ENCODE measurements at regions not wholly inside any gene's neighbourhood (a gene's known extent, or its start where the extent isn't known, plus 50 kb on each side); places are given as distances from the start of the nearest gene placed in this dataset.
A peak's percentile ranks its signal among the peaks of the same experiment; 100 is the strongest.
"Not testable (repeated sequence)": the region's sequence is repeated elsewhere in the genome, so short reads cannot be mapped to it uniquely, and the experiment has no call there.

- no peak for DNase-seq
Measured at GRCh38 chr6:146908786-146909185, 295.4 kb upstream of the STXBP5 start.

DNA sequence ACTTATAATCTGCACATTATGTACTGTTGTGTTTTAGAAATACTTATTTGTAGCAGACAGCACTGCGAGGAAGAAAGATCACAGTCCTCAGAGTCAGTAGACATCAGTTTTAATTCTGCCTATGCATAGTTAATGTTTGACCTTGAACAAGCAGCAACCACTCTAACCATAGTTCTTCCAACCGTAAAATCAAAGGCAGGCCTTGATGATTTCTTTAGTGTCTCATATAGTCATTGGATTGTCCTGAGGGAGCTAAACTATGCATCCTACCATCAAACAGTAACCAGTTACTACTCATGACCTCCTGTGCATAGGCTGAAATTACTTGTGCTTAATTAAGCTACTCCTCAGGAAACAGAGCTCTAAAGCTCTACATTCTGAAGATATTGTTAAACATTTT lies 294.8 kb upstream of the STXBP5 start:
- no peak for DNase-seq

GRCh38 chr6:146909886-146910285 lies 294.3 kb upstream of the STXBP5 start:
- DNase-seq: no peak

- no peak for DNase-seq
Measured at GRCh38 chr6:146910611-146911010, 293.6 kb upstream of the STXBP5 start.

- DNase-seq: no peak
Measured at GRCh38 chr6:146911635-146912215, 292.5 kb upstream of the STXBP5 start.

DNA sequence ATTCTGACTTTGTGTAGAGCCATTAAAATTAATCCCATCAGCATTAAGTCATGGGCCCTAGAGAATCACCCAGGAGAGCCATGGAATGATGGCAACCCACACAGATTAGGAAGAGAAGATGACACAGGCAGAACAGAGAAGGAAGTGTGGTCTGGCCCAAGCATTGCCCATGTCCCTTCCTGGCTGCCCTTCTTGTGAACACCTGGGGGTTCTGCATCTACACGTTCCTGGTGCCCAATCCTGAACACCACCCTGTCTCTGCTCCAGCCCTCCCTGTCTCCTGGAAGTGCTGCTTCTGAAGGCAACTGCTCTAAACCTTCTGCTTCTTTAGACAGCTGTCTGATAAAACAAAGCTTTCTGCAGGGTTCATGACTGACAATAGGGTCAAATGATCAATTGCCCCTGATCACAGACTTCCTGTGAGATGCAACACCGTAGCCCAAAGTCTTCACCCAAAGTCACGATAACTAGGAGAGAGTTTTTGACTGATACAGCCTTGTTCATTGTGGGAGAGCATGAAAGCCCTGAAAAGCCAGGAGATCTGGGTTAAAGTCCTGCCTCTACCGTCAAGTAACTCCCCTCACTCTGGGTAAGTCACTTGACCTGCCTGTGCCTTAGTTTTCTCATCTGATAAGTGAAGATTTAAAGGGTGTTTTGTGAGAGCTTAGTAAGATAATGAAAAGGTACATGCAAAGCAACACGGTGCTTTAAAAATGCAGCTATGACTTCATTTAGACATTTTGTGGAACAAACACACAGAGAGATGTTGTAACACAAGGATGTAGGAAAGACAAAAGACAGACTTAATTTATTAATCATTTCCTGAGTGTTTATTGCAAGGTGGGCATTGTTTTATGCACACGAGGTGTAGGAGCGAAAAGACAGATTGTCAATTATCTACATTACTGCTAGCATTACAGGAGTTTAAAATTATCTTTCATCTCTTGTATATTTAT lies 291.2 kb upstream of the STXBP5 start:
- DNase-seq: no peak

- peak; percentile 32 for DNase-seq
Measured at GRCh38 chr6:146913842-146914488, 290.3 kb upstream of the STXBP5 start.

GRCh38 chr6:146914489-146915483 lies 289.4 kb upstream of the STXBP5 start:
- no peak for DNase-seq

DNA sequence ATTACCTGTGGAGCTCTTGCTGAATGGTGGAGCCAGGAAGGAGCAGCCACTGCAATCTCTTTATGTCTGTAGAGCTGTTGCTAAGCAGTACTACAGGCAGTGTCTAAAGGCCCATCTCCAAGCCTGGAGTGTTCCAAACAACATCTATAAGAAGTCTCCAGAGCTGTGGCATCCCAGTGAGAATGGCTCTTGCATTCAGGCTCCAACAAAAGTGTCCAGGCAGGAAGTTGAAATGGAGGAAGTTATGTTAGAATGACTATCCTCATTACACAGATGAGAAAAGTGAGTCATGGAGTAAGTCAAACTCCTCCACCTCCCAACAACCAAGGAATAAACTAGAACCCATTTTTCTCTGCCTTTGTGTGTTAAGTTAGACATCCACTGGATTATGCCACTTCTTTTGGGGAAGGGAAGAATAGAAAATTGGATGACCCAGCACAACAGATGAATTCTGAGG lies 288.5 kb upstream of the STXBP5 start:
- DNase-seq: no peak

DNA sequence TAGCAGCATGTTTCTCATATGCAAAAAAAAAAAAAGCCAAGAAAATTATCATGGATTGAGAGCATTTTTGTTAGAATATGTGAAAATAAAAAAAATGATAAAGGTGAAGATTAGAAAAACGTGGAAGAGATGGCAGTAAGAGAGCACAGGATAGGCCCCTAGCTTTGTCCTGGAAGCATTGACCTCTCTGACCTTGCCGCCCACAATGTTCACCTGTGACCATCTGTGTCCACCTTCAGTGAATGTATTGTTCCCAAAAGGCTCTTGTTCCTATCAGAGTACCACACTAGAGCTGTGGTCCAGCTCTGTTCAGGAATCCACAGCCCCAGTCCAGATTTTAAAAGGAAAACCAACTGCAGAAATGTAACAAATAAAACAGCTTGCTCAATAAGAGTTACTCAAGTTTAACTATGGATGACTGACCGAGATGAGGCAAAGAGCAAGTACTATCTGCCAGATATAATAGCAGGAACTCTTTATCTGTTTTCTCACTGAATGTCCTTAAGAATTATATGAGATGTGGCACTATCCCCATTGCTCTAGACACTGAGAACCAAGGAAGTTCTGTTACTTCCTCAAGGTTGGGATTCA lies 287.7 kb upstream of the STXBP5 start:
- no peak for DNase-seq

- DNase-seq: no peak
Measured at GRCh38 chr6:146917182-146917581, 287.0 kb upstream of the STXBP5 start.

GRCh38 chr6:146917979-146918378 lies 286.2 kb upstream of the STXBP5 start:
- no peak for DNase-seq

DNA sequence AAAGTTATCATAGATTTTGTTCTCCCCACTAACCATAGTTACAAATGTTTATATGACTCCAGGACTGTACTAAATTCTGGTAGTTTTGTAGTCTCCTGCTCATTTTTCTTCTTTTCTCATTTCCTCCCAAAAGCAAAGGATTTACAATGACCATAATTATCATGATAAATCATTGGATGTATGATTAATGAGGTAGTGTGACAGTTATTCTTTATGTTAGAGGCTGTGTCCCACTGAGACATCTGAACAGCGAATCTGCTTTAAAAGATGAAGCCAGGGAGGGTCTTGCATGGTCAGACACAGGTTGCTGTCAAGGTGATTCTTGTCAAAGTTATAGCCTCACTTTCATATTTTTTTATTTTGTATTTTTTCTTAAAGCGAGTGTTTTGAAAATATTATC lies 285.2 kb upstream of the STXBP5 start:
- DNase-seq: no peak

DNA sequence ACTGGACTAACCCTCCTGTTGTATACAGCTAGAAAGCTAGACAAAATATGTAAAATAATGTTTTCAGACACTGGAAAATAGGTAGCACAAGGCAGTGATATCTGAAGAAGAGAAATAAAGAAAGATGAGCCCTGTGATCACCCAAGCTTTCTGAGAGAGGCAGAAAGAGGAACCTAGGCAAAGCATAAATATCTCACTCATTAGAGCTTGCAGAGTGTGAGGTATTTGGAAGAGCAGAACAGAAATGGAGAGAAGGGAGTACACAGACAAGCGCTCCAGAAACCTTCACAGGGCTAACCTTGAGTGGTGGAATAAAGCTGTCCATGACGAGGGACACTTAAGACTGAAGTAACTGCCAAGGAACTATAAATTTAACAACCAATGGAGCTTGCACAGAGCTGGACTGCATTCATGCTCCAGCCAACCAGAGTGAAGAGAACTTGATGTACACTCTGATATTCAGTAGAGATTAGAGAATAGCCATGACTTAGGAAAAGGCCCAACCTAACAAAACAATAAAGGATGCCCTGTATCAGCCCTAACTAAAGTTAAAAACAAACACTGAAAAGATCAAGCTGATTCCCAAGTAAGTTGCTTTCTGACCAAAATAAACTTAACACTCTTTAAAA lies 280.9 kb upstream of the STXBP5 start:
- DNase-seq: no peak

GRCh38 chr6:146925846-146926245 lies 278.4 kb upstream of the STXBP5 start:
- DNase-seq: no peak

DNA sequence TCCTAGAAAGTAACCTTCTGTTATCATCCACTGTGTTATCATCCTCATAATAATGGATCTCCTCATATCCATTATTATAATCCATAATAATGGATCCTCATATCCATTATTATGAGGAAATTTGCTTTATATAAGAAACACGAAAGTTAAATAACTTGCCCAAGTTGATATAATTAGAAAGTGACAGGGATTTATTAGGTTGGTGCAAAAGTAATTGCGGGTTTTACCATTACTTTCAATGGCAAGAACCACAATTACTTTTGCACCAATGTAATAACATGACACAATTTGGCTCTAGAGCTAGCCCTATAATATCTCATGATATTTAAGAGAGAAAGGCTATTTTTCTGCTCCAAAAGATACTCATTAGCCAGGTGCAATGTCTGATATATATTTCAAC lies 275.7 kb upstream of the STXBP5 start:
- DNase-seq: no peak

DNA sequence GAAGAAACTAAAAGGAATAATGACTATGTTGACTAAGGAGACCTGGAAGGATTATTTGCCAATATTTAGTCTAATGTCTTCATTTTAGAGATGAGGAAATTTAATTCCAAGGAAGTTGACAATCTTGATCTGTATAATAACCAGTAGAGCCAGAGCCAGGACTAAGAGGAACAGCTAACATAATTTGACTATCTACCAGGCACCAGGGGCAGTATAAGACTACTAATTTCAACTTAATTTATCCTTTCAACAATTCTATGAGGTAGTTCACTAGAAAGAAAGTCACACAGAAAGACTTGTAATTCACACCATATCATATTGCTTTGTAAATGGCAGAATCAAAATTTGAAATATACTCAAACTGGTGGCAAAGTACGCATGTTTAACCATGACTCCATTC lies 273.0 kb upstream of the STXBP5 start:
- DNase-seq: no peak

DNA sequence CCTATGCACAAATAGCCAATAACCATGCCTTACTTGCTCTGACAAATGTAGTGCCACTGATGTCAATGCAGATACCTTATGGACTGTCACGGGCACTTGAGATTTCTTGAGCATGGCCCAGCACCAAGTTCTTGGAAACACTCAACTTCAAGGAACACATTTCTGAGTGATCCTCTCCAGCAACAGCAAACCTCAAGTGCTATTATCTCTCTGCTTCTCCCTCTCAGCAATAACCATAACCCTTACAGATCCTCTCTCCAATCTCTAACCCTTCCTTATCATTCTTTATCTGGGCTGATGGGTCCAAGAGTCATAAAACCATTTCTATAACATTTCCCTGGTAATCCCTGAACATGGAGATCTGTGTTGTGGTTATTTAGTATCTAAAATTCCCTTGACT lies 266.9 kb upstream of the STXBP5 start:
- no peak for DNase-seq

- no peak for DNase-seq
Measured at GRCh38 chr6:146938266-146938665, 266.0 kb upstream of the STXBP5 start.

DNA sequence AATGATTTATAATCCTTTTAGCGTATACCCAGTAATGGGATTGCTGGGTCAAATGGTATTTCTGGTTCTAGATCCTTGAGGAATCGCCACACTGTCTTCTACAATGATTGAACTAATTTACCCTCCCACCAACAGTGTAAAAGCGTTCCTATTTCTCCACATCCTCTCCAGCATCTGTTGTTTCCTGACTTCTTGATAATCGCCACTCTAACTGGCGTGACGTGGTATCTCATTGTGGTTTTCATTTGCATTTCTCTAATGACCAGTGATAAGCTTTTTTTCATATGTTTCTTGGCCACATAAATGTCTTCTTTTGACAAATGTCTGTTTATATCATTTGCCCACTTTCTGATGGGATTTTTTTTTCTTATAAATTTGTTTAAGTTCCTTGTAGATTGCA lies 264.8 kb upstream of the STXBP5 start:
- DNase-seq: not testable (repeated sequence)

GRCh38 chr6:146943664-146944063 lies 260.6 kb upstream of the STXBP5 start:
- DNase-seq: no peak

DNA sequence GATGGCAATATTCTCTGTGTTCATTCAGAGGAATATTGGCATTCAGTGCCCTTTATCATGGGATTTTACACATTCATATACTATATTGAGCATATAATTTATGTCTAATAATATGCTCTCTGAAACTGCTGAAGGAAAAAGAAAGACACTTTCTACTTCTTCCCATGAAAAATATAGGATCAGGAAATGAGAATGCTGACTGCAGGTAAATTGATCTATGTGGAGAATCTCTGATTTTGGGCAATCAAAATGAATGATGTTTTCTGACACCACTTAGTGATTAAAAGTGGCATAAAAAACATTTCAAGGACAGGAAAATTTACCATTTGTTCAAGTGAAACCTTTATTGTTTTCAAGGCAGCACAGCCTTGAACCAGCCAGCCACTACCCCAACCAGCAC lies 260.1 kb upstream of the STXBP5 start:
- DNase-seq: no peak

All from activated CD4-positive, alpha-beta T cell treated with anti-CD3 and anti-CD28 coated beads for 48 hours (primary cell).